ENCODE measurements at regions not wholly inside any gene's neighbourhood (a gene's known extent, or its start where the extent isn't known, plus 50 kb on each side); places are given as distances from the start of the nearest gene placed in this dataset.
"Not testable (repeated sequence)": the region's sequence is repeated elsewhere in the genome, so short reads cannot be mapped to it uniquely, and the experiment has no call there.

DNA sequence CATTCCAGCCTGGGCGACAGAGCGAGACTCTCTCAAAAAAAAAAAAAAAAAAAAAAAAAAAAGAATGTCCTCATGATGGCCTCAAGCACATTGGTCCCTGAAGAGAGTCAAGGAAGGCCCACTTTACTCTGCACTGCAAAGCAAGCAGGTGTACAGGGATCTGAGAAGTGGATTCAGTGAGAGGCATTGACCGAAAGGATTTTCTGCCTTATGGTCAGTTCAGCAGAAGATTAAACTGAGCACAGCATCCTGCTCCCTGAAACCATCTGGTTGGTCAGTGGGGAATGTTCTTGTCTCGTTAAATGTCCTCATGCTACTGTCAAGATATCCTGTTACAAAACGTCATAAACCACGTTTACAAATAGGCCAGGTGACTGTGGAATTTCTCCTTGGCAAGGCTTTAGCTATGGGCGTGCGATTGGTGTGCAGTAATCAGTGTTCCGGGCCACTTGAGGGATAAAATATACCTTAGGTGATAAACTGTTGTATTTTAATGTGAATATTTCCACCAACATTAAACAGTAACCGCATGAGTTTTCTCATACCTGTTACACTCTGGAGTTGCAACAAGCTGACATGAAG lies 195.0 kb downstream of the ADRA2C start:
- TF ChIP-seq, protein P1, sequence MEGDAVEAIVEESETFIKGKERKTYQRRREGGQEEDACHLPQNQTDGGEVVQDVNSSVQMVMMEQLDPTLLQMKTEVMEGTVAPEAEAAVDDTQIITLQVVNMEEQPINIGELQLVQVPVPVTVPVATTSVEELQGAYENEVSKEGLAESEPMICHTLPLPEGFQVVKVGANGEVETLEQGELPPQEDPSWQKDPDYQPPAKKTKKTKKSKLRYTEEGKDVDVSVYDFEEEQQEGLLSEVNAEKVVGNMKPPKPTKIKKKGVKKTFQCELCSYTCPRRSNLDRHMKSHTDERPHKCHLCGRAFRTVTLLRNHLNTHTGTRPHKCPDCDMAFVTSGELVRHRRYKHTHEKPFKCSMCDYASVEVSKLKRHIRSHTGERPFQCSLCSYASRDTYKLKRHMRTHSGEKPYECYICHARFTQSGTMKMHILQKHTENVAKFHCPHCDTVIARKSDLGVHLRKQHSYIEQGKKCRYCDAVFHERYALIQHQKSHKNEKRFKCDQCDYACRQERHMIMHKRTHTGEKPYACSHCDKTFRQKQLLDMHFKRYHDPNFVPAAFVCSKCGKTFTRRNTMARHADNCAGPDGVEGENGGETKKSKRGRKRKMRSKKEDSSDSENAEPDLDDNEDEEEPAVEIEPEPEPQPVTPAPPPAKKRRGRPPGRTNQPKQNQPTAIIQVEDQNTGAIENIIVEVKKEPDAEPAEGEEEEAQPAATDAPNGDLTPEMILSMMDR (IDR thresholded peaks at IDR 0.05): not testable (repeated sequence)
- not testable (repeated sequence) for TF ChIP-seq ZFX (IDR thresholded peaks at IDR 0.05; ENCODE audit: borderline replicate concordance)

Data from 22Rv1 (cell line).